Adrenal gland (tissue), 9 donors: ENCODE measurements at regions not wholly inside any gene's neighbourhood (a gene's known extent, or its start where the extent isn't known, plus 50 kb on each side); places are given as distances from the start of the nearest gene placed in this dataset.

Experiments used
- DNase-seq, 7 donors: peaks; one replicate each; pipeline ENCODE4 v3.0.0-alpha.2; 2019 to 2020
- H3K27ac ChIP-seq, 5 donors: fragments of 200-600 bp; sonication (generic) in 4 of 5; 1 replicate in 3 of 5; 2 replicates in 2 of 5; pipeline versions ENCODE4 v1.5.1 to v1.8.0; 2016 to 2020; ENCODE audit warnings: mild to moderate bottlenecking in 1 of 5
- H3K27me3 ChIP-seq: fragments of 200-600 bp; 2 replicates; pipeline ENCODE4 v1.8.0; 2021
- H3K36me3 ChIP-seq, 2 donors: fragments of 200-600 bp; replicated peaks in 1 of 2; 1 replicate in 1 of 2; 2 replicates in 1 of 2; pipeline versions ENCODE4 v1.5.1 to v1.8.0; 2018 to 2022
- H3K4me1 ChIP-seq, 2 donors: fragments of 200-600 bp; replicated peaks in 1 of 2; 1 replicate in 1 of 2; 2 replicates in 1 of 2; pipeline versions ENCODE4 v1.5.1 to v1.8.0; 2018 to 2021
- H3K4me3 ChIP-seq, 4 donors: fragments of 200-600 bp; sonication (generic) in 3 of 4; one replicate each; pipeline ENCODE4 v1.5.1; 2016 to 2018
- H3K9me3 ChIP-seq, 3 donors: fragments of 200-600 bp; sonication (generic) in 1 of 3; replicated peaks in 1 of 3; 1 replicate in 2 of 3; 2 replicates in 1 of 3; pipeline versions ENCODE4 v1.5.1 to v1.8.0; 2016 to 2021
- POLR2A ChIP-seq, 2 donors: fragments of 450-650 bp; IDR thresholded peaks; one replicate each; pipeline ENCODE4 v1.6.1; 2017; ENCODE audit warnings: antibody characterized with exemption in 2 of 2, mild to moderate bottlenecking in 2 of 2, moderate library complexity in 1 of 2
- WGBS, 4 donors: extraction: QIAGEN DNeasy Blood & Tissue Kit in 2 of 4; methylation state at CpG; one replicate each; pipeline versions ENCODE4 v1.1.5 to v1.1.7; 2013 to 2017; 5-methylcytosine and 5-hydroxymethylcytosine counted together
- intact Hi-C, 2 donors: fragments of 100-400 bp; cut with DNase I; formaldehyde crosslinking; loops; one replicate each; pipeline versions ENCODE4 v1.14.1 to v1.15.0; 2022 to 2023
- TF ChIP-seq, protein P1 (sequence below), 6 experiments: fragments of 450-650 bp in 4 of 6; fragments of 200-600 bp in 2 of 6; sonication (generic) in 1 of 6; IDR thresholded peaks; 1 replicate in 5 of 6; 2 replicates in 1 of 6; pipeline versions ENCODE4 v1.5.1 to v1.8.0; 2016 to 2021; ENCODE audit warnings: antibody characterized with exemption in 6 of 6, mild to moderate bottlenecking in 2 of 6, moderate library complexity in 1 of 6
- donor health status: healthy with polysubstance abuse.
- donor health status: Bipolar disorder and iron deficiency.
- donor health status: DM: yes; HTN: yes; CAD: no.
- donor health status: DM: no; HTN: no; CAD: no.
- donor health status: DM: no; HTN: no; CAD: no.

DNA sequence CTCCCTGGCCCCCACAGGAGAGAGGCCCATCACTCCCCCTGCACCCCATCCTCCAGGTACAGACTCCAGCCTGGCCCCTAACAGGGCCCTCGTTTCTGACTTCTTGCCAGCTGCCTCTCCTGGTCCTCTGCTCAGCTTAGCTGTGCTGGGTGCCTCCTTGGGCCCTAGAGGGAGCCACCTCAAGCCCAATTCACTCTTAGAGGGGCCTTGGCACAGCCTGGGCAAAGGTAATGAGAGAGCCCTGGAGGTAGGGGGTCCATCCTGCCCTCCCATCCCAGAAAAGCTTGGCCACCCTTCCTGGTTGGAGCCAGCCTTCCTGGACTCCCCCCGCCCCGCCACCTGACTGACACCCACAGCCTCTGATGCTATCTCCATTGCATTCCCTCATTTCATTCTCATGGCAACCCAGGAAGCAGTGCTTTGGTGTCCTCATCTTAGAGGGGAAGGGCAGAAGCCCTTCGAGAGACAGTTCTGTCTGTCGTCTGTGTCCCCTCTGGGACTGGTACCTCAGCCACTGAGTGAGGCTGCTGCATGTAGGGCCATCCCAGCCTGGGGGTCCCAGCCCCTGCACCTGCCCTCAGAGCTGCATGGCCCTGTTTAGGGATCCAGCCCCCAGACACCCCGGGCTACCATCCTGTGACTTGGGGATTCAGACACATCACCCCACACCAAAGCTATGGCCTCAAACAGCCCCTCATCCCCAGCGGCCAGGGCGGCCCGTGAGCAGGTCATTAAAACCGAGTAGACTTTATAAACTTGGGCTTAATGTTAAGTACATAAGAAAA, 95.5 kb downstream of the BARX1 start:
- H3K36me3 ChIP-seq: no peaks in the 10 kb centered on the region
- no peaks in the 10 kb centered on the region for H3K9me3 ChIP-seq
- intact Hi-C loops: no loop called here
- H3K27me3 ChIP-seq: peaks cover 37% of the 10 kb centered on the region
- TF ChIP-seq, protein P1, sequence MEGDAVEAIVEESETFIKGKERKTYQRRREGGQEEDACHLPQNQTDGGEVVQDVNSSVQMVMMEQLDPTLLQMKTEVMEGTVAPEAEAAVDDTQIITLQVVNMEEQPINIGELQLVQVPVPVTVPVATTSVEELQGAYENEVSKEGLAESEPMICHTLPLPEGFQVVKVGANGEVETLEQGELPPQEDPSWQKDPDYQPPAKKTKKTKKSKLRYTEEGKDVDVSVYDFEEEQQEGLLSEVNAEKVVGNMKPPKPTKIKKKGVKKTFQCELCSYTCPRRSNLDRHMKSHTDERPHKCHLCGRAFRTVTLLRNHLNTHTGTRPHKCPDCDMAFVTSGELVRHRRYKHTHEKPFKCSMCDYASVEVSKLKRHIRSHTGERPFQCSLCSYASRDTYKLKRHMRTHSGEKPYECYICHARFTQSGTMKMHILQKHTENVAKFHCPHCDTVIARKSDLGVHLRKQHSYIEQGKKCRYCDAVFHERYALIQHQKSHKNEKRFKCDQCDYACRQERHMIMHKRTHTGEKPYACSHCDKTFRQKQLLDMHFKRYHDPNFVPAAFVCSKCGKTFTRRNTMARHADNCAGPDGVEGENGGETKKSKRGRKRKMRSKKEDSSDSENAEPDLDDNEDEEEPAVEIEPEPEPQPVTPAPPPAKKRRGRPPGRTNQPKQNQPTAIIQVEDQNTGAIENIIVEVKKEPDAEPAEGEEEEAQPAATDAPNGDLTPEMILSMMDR (IDR thresholded peaks at IDR 0.05): no peak
- no peak for TF ChIP-seq POLR2A (IDR thresholded peaks at IDR 0.05)
- H3K27ac ChIP-seq: no peak overlapping the region
- WGBS, 4 donors: 69 to 85% (median 76%) methylated on average over 5 to 10 of the region's 10 CpGs
- no peak for DNase-seq
- H3K4me3 ChIP-seq: no peak overlapping the region
- H3K4me1 ChIP-seq: no peaks in the 10 kb centered on the region

GRCh38 chr9:93857528-93857927, 97.6 kb downstream of the BARX1 start:
- Histone ChIP-seq H3K4me1 (no peaks in the 10 kb centered on the region), H3K4me3 (no peak overlapping the region), H3K36me3 (no peaks in the 10 kb centered on the region), H3K9me3 (no peaks in the 10 kb centered on the region), H3K27ac (no peak overlapping the region), H3K27me3 (peaks cover 37% of the 10 kb centered on the region)
- intact Hi-C loops: no loop called here
- TF ChIP-seq, protein P1 (IDR thresholded peaks at IDR 0.05): no peak
- no peak for TF ChIP-seq POLR2A (IDR thresholded peaks at IDR 0.05)
- no peak for DNase-seq

- TF ChIP-seq, protein P1 (IDR thresholded peaks at IDR 0.05): no peak
- TF ChIP-seq POLR2A (IDR thresholded peaks at IDR 0.05): no peak
- intact Hi-C loops: no loop called here
- no peaks in the 10 kb centered on the region for H3K4me1 ChIP-seq
- no peaks in the 10 kb centered on the region for H3K36me3 ChIP-seq
- no peak overlapping the region for H3K4me3 ChIP-seq
- no peak for DNase-seq
- no peak overlapping the region for H3K27ac ChIP-seq
- no peaks in the 10 kb centered on the region for H3K9me3 ChIP-seq
- peaks cover 7% of the 10 kb centered on the region for H3K27me3 ChIP-seq
Measured at GRCh38 chr9:93852728-93853127, 102.4 kb downstream of the BARX1 start.

DNA sequence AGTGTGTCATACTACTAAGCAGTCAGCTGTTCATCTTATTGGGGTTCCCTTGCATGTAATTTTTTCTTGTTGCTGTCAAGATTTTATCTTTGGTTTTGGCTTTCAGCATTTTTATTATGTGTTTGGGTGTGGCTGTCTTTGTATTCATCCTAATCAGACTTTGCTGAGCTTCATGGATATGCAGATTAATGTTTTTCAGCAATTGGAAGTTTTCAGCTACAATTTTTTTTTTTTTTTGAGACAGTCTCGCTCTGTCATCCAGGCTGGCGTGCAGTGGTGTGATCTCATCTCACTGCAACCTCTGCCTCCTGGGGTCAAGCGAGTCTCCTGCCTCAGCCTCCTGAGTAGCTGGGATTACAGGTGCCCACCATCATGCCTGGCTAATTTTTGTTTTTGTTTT, 108.8 kb downstream of the BARX1 start:
- Histone ChIP-seq H3K4me1 (no peaks in the 10 kb centered on the region), H3K27me3 (no peaks in the 10 kb centered on the region), H3K36me3 (no peaks in the 10 kb centered on the region), H3K4me3 (no peak overlapping the region), H3K27ac (no peak overlapping the region), H3K9me3 (no peaks in the 10 kb centered on the region)
- WGBS, 4 donors: 78 to 91% (median 88%) methylated on average over 3 of the region's 3 CpGs
- TF ChIP-seq, protein P1 (IDR thresholded peaks at IDR 0.05): no peak
- TF ChIP-seq POLR2A (IDR thresholded peaks at IDR 0.05): no peak
- DNase-seq: no peak
- intact Hi-C loops: no loop called here
